ENCODE measurements at regions not wholly inside any gene's neighbourhood (a gene's known extent, or its start where the extent isn't known, plus 50 kb on each side); places are given as distances from the start of the nearest gene placed in this dataset.

DNA sequence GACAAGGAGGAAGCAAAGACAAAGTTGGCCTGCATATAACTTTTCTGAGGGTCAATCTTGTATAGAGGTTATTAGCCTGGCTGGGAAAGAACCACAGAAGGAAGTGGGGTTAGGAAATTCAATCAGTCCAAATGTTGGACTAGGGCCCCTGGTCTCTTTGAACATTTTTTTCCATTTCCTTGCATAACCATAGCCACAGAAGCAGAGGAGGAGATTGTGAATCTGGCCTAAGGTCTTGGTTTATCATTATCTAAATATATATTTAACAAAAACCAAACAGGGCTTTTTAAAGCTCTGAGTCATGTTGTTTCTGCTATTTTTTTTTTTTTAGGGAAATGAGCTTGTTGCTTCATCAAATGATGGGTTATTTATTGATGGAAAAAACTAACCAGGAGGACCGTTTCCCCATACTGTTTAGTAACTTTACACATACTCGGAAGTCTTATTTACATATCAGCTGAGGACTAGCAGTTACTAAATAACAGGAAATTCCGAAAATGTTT lies 97.7 kb upstream of the ACSL4 start:
- Mint-ChIP-seq H3K36me3 (no peaks in the 10 kb centered on the region), H3K4me3 (no peak overlapping the region), H3K9me3 (no peaks in the 10 kb centered on the region), H3K27ac (no peak overlapping the region), H3K27me3 (peaks cover 7% of the 10 kb centered on the region), H3K4me1 (peaks cover 2% of the 10 kb centered on the region)
- DNase-seq (no peak), ATAC-seq (ENCODE audit: low read depth) (no peak)
- POLR2A ChIA-PET = no interaction called here

DNA sequence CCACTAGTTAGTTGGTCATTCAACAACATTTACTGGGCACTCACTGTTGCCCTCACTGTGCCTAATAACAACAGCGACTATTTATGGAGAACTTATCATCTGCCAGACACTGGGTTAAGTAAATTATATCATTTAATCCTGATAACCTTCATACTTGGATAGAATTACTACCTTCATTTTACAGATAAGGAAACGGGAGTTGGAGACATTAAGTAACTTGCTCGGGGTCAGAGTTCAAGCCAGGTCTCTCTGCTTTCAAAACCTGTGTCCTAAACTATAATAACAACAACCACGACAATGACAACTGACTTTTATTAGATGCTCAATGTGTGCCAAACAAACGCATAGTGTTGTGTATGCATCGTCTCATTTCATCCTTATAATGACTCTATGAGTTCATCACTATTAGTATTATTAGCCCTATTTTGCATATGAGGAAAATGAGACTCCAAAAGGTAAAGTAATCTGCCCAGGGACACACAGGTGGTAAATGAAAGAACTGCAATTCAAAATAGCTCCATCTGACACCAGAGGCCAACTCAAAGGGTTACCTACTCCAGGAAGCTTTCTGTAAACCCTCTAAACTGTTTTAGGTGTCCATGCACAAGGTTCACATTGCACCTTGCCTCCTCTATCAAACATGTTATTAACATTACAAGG lies 98.4 kb upstream of the ACSL4 start:
- Mint-ChIP-seq H3K4me1 (peaks cover 2% of the 10 kb centered on the region), H3K4me3 (no peak overlapping the region), H3K27me3 (peaks cover 7% of the 10 kb centered on the region), H3K9me3 (no peaks in the 10 kb centered on the region), H3K36me3 (no peaks in the 10 kb centered on the region), H3K27ac (no peak overlapping the region)
- POLR2A ChIA-PET = no interaction called here
- no peak for ATAC-seq (ENCODE audit: low read depth)
- no peak for DNase-seq

DNA sequence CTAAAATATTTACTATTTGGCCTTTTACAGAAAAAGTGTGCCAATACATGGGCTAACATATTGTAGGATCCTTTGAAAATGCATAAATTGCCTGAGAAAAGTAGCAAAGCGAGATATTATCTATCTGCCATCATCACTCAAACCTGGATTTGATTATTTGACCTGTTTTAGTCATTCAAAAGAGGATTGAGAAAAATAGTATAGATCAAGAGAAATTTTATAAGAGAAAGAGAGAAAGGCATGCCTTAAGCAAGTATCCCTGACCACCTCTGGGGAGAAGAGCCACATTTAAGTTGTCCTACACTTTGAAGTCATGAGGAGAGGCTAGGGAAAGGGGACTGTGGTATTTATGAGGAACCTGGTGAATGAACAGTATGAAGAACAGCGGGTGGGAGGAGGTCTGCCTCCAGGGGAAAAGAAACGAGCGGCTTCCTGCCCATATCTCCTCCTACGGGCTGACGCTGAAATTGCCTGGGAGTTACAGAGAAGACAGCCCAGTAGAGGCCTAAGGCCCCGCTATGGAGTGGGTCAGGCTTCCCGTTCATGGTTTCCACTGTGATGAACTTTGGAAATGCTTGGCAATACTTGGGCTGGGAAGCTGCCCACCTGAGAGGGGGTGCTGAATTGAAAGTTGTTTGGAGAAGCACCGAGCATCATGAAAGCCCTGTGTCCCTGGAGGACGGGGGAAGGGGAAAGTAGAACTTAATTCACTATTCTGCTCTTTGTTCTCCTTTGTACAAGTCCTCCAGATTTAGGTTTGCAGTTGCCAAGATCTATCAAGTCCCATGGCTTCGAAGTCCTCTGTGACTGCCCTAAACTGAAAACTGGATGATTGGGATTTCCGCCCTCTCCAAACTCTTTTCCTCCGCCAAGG lies 106.9 kb upstream of the ACSL4 start:
- Mint-ChIP-seq H3K9me3 (no peaks in the 10 kb centered on the region), H3K4me3 (no peak overlapping the region), H3K27ac (no peak overlapping the region), H3K27me3 (no peaks in the 10 kb centered on the region), H3K4me1 (no peaks in the 10 kb centered on the region), H3K36me3 (no peaks in the 10 kb centered on the region)
- no peak for ATAC-seq (ENCODE audit: low read depth)
- DNase-seq = no peak
- POLR2A ChIA-PET = no interaction called here

DNA sequence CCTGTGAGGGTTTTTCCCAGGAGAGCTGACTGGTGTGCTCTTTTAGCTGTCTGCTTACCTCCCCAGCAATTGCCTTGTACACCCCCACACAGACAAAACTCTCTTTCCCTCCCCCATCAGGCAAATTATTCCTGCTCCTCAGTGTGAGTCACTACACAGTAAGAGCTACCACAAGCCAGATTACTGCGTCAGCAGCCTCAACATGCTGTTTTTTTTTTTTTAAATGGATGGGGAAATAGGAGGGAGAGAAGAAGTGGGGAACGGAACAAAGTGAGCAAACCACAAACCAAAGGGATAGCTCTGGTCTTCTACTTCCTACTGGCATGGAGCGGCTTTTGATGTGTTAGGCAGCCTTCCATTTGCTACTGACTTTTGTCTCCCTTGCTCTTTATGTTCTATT lies 107.5 kb upstream of the ACSL4 start:
- Mint-ChIP-seq H3K9me3 (no peaks in the 10 kb centered on the region), H3K36me3 (no peaks in the 10 kb centered on the region), H3K4me1 (no peaks in the 10 kb centered on the region), H3K4me3 (no peak overlapping the region), H3K27me3 (no peaks in the 10 kb centered on the region), H3K27ac (no peak overlapping the region)
- ATAC-seq (ENCODE audit: low read depth) (no peak), DNase-seq (no peak)
- POLR2A ChIA-PET = no interaction called here

DNA sequence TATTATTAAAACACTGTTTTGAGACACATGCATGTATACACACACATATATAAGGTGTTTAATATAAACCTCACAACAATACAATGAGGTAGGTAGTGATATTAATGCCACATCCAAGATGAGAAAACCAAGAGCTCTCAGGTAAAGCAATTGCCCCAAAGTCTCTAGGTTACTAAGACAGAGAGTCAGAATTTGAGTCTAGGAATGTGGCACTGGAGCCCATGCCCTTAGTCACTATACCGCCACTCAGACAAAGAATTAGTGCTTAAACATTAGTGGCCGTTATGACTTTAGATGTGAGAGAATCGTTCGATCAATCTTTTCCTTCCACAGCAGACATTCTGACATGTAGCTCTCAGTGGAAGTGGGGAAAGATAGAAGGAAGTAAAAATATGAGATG lies 108.2 kb upstream of the ACSL4 start:
- ATAC-seq (ENCODE audit: low read depth) (no peak), DNase-seq (no peak)
- no peaks in the 10 kb centered on the region for H3K27me3 Mint-ChIP-seq
- no peaks in the 10 kb centered on the region for H3K9me3 Mint-ChIP-seq
- no peak overlapping the region for H3K4me3 Mint-ChIP-seq
- H3K27ac Mint-ChIP-seq = no peak overlapping the region
- POLR2A ChIA-PET = no interaction called here
- no peaks in the 10 kb centered on the region for H3K4me1 Mint-ChIP-seq
- no peaks in the 10 kb centered on the region for H3K36me3 Mint-ChIP-seq

DNA sequence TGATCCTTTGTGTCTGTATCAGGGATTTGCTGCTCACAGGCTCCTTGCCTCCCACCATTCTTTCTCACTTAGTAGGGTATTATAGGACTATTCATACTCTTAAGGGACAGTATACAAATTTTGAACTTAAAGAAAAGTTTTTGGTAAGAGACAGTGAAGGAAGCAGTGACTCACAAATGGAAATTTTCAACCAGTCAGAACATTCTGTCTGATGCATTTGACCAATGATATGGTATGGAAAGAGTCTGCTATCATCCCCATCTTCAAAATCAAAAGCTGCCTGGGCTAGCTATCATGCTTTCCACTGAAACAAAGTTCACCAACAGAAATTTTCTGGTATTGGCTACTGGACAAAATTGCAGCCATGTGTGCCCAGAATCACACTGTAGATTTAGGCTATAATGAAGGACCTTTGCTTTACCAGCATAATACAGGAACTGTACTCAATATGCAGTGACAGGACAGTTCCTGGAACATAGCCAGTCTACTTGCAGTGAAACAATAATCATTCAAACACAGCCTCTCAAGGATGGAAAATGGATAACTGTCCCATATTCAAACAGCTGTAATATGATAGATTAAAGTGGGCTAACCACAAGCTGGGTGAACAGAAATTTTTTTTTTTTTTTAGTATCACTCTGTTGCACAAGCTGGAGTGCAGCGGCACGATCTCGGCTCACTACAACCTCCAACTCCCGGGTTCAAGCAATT lies 109.0 kb upstream of the ACSL4 start:
- DNase-seq (no peak), ATAC-seq (ENCODE audit: low read depth) (no peak)
- Mint-ChIP-seq H3K36me3 (no peaks in the 10 kb centered on the region), H3K4me3 (no peak overlapping the region), H3K9me3 (no peaks in the 10 kb centered on the region), H3K27me3 (no peaks in the 10 kb centered on the region), H3K4me1 (no peaks in the 10 kb centered on the region), H3K27ac (no peak overlapping the region)
- POLR2A ChIA-PET = no interaction called here

DNA sequence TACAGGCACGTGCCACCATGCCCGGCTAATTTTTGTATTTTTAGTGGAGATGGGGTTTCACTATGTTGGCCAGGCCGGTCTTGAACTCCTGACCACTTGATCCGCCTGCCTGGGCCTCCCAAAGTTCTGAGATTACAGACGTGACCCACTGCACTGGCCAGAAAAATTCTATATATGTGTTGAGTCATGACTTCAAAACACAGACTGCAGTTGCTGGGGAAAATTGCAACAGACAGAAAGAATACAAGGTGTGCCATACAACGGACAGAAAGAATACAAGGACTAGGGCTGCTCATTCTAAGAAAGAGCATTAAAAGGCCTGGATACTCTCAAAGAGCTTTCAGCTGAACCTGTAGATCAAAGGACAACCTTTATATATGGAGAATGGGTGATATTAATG lies 109.6 kb upstream of the ACSL4 start:
- Mint-ChIP-seq H3K4me3 (no peak overlapping the region), H3K4me1 (no peaks in the 10 kb centered on the region), H3K27me3 (no peaks in the 10 kb centered on the region), H3K9me3 (no peaks in the 10 kb centered on the region), H3K36me3 (no peaks in the 10 kb centered on the region), H3K27ac (no peak overlapping the region)
- POLR2A ChIA-PET = no interaction called here
- ATAC-seq (ENCODE audit: low read depth) (no peak), DNase-seq (no peak)

DNA sequence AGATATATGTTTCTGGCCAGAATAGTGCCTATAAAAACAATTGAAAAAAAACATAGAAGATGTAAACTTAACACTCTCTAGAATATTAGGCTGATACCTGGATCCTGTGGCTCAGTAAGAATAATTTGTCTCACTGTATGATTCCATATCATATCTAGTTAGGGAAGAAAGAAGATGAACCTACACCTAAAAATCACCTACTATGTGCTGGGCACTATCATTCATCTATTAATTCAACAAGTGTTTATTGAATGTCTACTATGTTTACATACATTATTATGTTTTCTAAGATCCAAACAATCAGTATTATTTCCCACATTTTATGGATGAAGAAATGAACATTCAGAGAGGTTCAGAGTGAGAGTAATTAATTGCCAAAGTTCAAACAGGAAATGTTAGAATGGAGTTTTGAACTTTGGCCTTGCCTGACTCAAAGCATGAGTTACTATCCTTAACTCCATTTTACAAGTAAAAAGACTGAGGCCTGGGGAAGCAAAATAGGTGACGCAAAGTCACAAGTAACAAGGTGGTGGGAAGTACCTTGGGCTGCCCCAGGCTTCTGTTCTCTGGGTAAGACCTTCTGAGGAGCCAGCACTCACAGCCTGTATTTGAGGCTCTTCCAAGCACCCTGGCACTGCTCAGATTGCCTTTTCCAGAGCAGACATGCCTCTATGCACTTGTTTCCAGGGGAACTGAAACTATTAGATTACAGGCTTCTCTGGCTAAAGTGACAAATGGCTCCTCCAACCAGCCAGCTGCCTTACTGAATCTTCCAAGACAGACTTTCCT lies 111.1 kb upstream of the ACSL4 start:
- Mint-ChIP-seq H3K27me3 (no peaks in the 10 kb centered on the region), H3K4me1 (no peaks in the 10 kb centered on the region), H3K9me3 (no peaks in the 10 kb centered on the region), H3K36me3 (no peaks in the 10 kb centered on the region), H3K27ac (no peak overlapping the region), H3K4me3 (no peak overlapping the region)
- POLR2A ChIA-PET = no interaction called here
- ATAC-seq (ENCODE audit: low read depth) (no peak), DNase-seq (no peak)

DNA sequence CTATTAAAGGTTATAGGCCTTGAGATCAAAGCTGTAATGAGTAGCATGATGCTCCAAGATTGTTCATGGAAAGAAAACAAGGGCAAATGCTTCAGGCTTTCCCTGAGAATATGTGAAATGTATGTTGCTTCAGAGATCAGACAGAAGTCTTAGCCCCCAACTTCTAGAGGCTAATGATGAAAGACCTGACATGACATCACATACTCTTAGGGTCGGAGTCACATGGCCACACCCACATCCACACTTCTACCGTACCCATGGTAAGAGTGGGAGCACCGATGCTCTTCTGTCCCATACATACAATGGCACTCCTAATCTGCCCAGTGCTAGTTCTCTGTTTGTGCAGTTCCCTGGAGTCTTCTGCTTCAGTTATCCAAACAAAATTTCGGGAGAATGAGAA lies 111.9 kb upstream of the ACSL4 start:
- H3K36me3 Mint-ChIP-seq = no peaks in the 10 kb centered on the region
- no peaks in the 10 kb centered on the region for H3K4me1 Mint-ChIP-seq
- H3K27me3 Mint-ChIP-seq = no peaks in the 10 kb centered on the region
- H3K4me3 Mint-ChIP-seq = no peak overlapping the region
- POLR2A ChIA-PET = no interaction called here
- no peak overlapping the region for H3K27ac Mint-ChIP-seq
- DNase-seq = no peak
- no peaks in the 10 kb centered on the region for H3K9me3 Mint-ChIP-seq
- ATAC-seq (ENCODE audit: low read depth) = no peak

DNA sequence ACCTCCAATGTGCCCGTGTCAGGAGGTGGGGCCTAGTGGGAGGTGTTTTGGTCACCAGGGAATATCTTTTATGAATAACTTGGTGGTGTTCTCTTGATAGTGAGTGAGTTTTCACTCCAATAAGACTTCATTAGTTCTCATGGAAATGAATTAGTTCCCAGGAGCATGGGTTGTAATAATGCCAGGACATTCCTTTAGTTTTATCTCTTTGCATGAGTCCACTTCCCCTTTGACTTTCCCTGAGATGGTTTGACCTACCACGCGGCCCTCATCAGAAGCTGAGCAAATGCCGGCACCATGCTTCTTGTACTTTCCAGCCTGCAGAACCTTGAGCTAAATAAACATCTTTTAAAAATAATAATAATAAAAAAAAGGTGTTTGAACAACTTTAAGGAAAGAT lies 112.9 kb upstream of the ACSL4 start:
- H3K27ac Mint-ChIP-seq = no peak overlapping the region
- no peak overlapping the region for H3K4me3 Mint-ChIP-seq
- H3K27me3 Mint-ChIP-seq = no peaks in the 10 kb centered on the region
- no peaks in the 10 kb centered on the region for H3K36me3 Mint-ChIP-seq
- DNase-seq (no peak), ATAC-seq (ENCODE audit: low read depth) (no peak)
- POLR2A ChIA-PET = no interaction called here
- no peaks in the 10 kb centered on the region for H3K9me3 Mint-ChIP-seq
- no peaks in the 10 kb centered on the region for H3K4me1 Mint-ChIP-seq

DNA sequence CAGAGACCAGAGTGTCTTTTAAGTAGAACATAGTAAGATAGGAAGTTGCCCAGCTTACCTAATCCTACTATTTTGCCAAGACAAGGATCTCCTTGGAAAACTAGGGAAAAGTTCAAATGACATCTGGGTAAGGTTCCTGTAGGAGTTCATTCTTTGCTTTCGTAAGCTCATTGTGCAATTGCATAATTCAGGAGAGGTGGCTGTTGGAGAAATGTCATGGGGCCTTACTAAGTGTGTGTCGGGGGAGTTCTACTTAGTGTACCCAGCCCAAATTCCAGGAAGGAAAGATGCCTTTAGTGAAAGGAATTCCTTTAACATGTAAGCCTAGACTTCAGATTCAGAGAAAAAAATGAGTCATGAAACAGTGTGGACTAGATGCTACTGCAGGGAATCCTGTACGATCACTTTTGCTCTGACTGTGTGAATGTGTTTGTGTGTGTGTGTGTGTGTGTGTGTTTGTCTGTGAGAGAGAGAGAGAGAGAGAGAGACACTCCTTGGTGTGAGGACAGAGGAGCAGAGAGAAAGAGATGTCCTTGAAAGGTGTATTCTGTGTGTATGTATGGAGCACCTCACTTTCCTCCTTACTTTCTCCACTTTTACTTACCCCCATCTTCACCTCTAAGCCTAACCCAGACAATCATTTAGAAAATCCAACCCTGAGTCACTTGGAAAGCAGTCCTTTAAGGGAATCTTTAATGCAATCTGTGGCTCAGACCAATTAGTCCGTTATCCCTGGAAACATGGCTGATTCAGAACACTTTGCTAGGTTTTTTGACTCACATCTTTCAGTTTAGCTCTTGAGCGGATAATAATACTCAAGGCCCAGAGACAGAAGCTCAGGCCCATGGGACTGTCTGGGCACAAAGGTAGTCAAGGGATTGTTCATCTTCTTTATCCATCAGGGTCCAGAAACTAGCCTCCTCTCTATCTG lies 114.5 kb upstream of the ACSL4 start:
- Mint-ChIP-seq H3K9me3 (no peaks in the 10 kb centered on the region), H3K36me3 (no peaks in the 10 kb centered on the region), H3K4me3 (no peak overlapping the region), H3K4me1 (no peaks in the 10 kb centered on the region), H3K27ac (no peak overlapping the region), H3K27me3 (no peaks in the 10 kb centered on the region)
- ATAC-seq (ENCODE audit: low read depth) (no peak), DNase-seq (no peak)
- POLR2A ChIA-PET = no interaction called here

DNA sequence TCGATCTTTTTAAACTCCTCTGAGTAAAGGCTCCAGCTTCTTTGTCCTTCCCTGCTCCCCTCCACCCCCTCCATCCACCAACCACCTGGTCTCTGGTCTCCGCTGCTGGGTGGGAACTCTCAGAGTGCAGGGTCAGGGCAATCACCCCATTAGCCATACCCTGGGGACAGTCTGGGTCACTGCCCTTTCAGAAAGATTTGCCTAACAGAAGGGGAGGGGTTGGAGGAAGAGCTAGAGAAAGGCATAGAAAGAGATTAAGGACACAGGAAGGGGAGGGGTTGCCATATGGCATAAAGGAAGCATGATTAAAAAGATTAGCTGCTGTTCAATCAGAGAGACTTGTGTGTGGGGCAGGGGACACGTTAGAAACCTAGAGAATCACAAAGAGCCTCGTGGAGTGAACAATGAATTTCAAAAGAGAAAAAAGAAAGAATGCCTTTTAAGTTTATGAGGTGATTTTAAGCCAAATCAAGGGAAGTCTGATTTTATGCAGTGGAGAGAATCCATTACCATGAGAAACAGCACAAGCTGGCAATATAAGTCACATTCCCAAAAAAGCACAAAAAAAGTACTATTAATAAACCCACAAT lies 115.5 kb upstream of the ACSL4 start:
- H3K27me3 Mint-ChIP-seq = no peaks in the 10 kb centered on the region
- H3K4me3 Mint-ChIP-seq = no peak overlapping the region
- H3K36me3 Mint-ChIP-seq = no peaks in the 10 kb centered on the region
- H3K9me3 Mint-ChIP-seq = no peaks in the 10 kb centered on the region
- no peaks in the 10 kb centered on the region for H3K4me1 Mint-ChIP-seq
- POLR2A ChIA-PET = no interaction called here
- DNase-seq = no peak
- no peak for ATAC-seq (ENCODE audit: low read depth)
- no peak overlapping the region for H3K27ac Mint-ChIP-seq

All from activated naive CD8-positive, alpha-beta T cell treated with anti-CD3 and anti-CD28 coated beads, Interleukin-2, amount 10 ng/mL, durations not matched to agents 7 days and 5 days (primary cell).